Pancreas (tissue), 10 donors: ENCODE measurements at regions not wholly inside any gene's neighbourhood (a gene's known extent, or its start where the extent isn't known, plus 50 kb on each side); places are given as distances from the start of the nearest gene placed in this dataset.

Experiments
- ATAC-seq, 4 donors: fragments of 200-7000 bp; cut with Tn5 transposase; one replicate each; pipeline versions ENCODE4 v1.8.0 to v1.9.1; 2020; ENCODE audit warnings: mild to moderate bottlenecking in 4 of 4, moderate library complexity in 4 of 4
- DNase-seq, 6 donors: peaks; one replicate each; pipeline ENCODE4 v3.0.0-alpha.2; 2020
- FAIRE-seq: peaks from 2 replicates; lab custom pipeline; 2012; peaks lifted over from hg19 to GRCh38; lab: Jason Lieb, UNC
- H3K27ac ChIP-seq, 4 donors: fragments of 200-600 bp; sonication (generic); 1 replicate in 3 of 4; 2 replicates in 1 of 4; pipeline versions ENCODE4 v1.5.0 to v1.8.0; 2020
- H3K27me3 ChIP-seq, 4 donors: fragments of 200-600 bp; one replicate each; pipeline ENCODE4 v1.8.0; 2021
- H3K36me3 ChIP-seq, 3 donors: fragments of 200-600 bp; sonication (generic) in 1 of 3; one replicate each; pipeline versions ENCODE4 v1.5.0 to v1.8.0; 2020 to 2021
- H3K4me1 ChIP-seq, 3 donors: fragments of 200-600 bp; one replicate each; pipeline ENCODE4 v1.8.0; 2021
- H3K4me3 ChIP-seq, 4 donors: fragments of 200-600 bp; sonication (generic) in 2 of 4; one replicate each; pipeline versions ENCODE4 v1.5.0 to v1.8.0; 2020 to 2021
- H3K9me3 ChIP-seq, 4 donors: fragments of 200-600 bp; one replicate each; pipeline ENCODE4 v1.8.0; 2021
- WGBS, 2 donors: extraction: QIAGEN DNeasy Blood & Tissue Kit; methylation state at CpG; one replicate each; pipeline ENCODE4 v1.1.7; 2013; 5-methylcytosine and 5-hydroxymethylcytosine counted together
- intact Hi-C, 3 donors: fragments of 100-400 bp; cut with DNase I; formaldehyde crosslinking; loops; one replicate each; pipeline versions ENCODE4 v1.11.1 to v1.14.2; 2022
- TF ChIP-seq, protein P1 (sequence below), 4 donors: fragments of 200-600 bp; sonication (generic) in 3 of 4; IDR thresholded peaks; one replicate each; pipeline versions ENCODE4 v1.5.0 to v1.8.0; 2021; ENCODE audit warnings: antibody characterized with exemption in 4 of 4
- donor health status: healthy with polysubstance abuse.
- donor health status: DM: no; HTN: no; CAD: no; lungs with moderate emphysema.
- donor health status: DM: no; HTN: no; CAD: no.
- donor health status: control.
- donor health status: control.
- donor health status: Bipolar disorder and iron deficiency.
- donor health status: DM: yes; HTN: yes; CAD: no.
- donor health status: DM: no; HTN: no; CAD: no.
- donor health status: DM: no; HTN: no; CAD: no.
- donor health status: DM: yes; HTN: yes; CAD: no.

DNA sequence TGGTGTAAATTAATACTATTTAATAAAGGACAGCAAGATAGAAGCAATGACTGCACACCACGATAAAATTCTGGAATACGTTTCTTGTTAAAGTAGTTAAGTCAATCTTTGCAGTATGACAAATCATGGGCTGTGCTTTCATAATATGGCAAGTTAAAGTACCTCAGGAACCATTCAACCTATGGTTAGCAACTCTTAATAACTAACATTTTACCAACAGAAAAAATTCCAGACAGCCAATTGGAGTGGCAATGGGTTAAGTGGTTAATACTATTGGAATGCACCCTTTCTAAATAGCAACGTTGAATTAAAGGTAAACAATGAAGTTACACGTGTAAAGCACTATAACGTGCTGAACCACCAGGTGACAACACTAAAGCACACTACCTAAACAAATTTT lies 72.4 kb upstream of the ZCCHC13 start:
- FAIRE-seq (no peak), DNase-seq (no peak)

DNA sequence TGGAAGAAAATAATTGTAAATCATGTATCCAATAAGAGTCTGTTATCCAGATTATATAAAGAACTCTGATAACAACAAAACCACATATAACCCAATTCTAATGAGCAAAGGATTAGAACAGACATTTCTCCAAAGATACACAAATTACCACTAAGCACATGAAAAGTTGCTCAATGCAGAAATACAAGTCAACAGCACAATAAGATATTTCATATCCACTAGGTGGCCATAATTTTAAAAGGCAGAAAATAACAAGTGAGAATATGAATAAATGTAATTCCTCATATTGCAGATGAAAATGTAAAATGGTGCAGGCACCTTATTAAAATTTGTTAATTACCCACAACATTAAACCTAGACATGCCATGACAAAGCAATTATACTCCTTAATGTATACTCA lies 73.9 kb upstream of the ZCCHC13 start:
- H3K9me3 ChIP-seq, result no peaks in the 10 kb centered on the region
- TF ChIP-seq, protein P1, sequence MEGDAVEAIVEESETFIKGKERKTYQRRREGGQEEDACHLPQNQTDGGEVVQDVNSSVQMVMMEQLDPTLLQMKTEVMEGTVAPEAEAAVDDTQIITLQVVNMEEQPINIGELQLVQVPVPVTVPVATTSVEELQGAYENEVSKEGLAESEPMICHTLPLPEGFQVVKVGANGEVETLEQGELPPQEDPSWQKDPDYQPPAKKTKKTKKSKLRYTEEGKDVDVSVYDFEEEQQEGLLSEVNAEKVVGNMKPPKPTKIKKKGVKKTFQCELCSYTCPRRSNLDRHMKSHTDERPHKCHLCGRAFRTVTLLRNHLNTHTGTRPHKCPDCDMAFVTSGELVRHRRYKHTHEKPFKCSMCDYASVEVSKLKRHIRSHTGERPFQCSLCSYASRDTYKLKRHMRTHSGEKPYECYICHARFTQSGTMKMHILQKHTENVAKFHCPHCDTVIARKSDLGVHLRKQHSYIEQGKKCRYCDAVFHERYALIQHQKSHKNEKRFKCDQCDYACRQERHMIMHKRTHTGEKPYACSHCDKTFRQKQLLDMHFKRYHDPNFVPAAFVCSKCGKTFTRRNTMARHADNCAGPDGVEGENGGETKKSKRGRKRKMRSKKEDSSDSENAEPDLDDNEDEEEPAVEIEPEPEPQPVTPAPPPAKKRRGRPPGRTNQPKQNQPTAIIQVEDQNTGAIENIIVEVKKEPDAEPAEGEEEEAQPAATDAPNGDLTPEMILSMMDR (IDR thresholded peaks at IDR 0.05), result no peak
- H3K27ac ChIP-seq, result no peak overlapping the region
- H3K27me3 ChIP-seq, result peaks cover 0 to 4% (median 0%) of the 10 kb centered on the region in 4 donors
- H3K4me1 ChIP-seq, result no peaks in the 10 kb centered on the region
- no peaks in the 10 kb centered on the region for H3K36me3 ChIP-seq
- ATAC-seq, result no peak
- FAIRE-seq, result no peak
- no peak for DNase-seq
- no peak overlapping the region for H3K4me3 ChIP-seq
- intact Hi-C loops, result no loop called here

More for the DNA sequence above, 72.4 kb upstream of the ZCCHC13 start:
- Histone ChIP-seq H3K9me3 (no peaks in the 10 kb centered on the region), H3K27me3 (peaks cover 0 to 4% (median 0%) of the 10 kb centered on the region in 4 donors), H3K4me1 (no peaks in the 10 kb centered on the region), H3K36me3 (no peaks in the 10 kb centered on the region), H3K4me3 (no peak overlapping the region), H3K27ac (no peak overlapping the region)
- intact Hi-C loops, result no loop called here
- TF ChIP-seq, protein P1 (IDR thresholded peaks at IDR 0.05), result no peak
- 61 to 70% methylated on average over 5 of the region's 5 CpGs for WGBS, 2 donors
- ATAC-seq, result no peak

DNA sequence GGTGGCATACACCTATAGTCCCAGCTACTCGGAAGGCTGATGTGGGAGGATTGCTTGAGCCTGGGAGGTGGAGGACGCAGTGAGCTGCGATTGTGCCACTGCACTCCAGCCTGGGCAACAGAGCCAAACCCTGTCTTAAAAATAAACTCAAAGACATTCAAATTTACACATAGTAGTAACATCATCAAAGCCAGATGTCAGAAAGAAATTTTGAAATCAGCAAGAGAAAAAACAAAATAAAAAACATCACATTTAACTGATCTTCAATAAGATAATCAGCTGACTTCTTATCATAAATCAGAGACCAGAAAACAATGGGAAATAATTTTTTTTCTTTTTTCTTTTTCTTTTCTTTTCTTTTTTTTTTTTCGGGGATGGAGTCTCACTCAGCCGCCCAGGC lies 78.9 kb upstream of the ZCCHC13 start:
- intact Hi-C loops, result no loop called here
- H3K4me1 ChIP-seq, result no peaks in the 10 kb centered on the region
- WGBS, 2 donors, result 87 to 99% methylated on average over 5 of the region's 5 CpGs
- TF ChIP-seq, protein P1 (IDR thresholded peaks at IDR 0.05), result no peak
- FAIRE-seq (no peak), ATAC-seq (no peak), DNase-seq (no peak)
- no peak overlapping the region for H3K27ac ChIP-seq
- H3K4me3 ChIP-seq, result no peak overlapping the region
- H3K36me3 ChIP-seq, result no peaks in the 10 kb centered on the region
- no peaks in the 10 kb centered on the region for H3K9me3 ChIP-seq
- peaks cover 0 to 4% (median 0%) of the 10 kb centered on the region in 4 donors for H3K27me3 ChIP-seq

DNA sequence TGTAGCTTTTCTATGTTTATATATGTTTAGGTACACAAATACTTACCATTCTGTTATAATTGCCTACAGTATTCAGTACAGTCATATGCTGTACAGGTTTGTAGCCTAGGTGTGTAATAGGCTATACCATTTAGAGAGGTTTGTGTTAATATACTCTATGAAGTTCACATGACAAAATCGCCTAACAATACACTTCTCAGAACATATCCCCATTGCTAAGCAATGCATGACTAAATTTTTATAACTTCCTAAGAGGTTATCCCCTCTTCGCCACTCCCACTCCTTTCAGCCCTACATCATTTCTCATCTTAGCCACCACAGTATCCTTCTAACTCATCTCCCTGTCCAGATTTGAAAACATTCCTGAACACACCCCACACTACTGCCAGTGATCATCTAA lies 83.7 kb upstream of the ZCCHC13 start:
- H3K27me3 ChIP-seq, result no peaks in the 10 kb centered on the region
- no peaks in the 10 kb centered on the region for H3K4me1 ChIP-seq
- intact Hi-C loops, result no loop called here
- no peak overlapping the region for H3K4me3 ChIP-seq
- WGBS, 2 donors, result 71 to 91% methylated on average over 2 of the region's 2 CpGs
- no peaks in the 10 kb centered on the region for H3K36me3 ChIP-seq
- H3K9me3 ChIP-seq, result no peaks in the 10 kb centered on the region
- TF ChIP-seq, protein P1 (IDR thresholded peaks at IDR 0.05), result no peak
- FAIRE-seq (no peak), ATAC-seq (no peak), DNase-seq (no peak)
- no peak overlapping the region for H3K27ac ChIP-seq

DNA sequence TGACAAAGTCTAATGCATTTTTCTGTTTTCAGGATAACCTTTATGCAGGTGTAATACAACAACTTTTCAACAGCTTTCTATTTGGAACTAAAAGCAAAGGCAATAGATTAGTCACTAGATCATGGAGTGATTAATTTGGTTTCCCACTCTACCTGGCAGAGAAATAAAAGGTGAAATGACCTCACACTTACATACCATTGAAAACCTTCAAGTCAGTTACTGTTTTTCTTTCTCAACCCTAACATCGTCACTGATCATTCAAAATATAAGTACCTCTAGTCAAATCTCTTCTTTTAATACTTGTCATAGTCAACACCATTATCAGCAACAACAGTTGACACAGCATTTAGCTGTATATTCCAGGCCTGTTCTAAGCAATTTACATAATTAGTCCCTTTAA lies 85.1 kb upstream of the ZCCHC13 start:
- WGBS, 2 donors, result 68 to 77% methylated on average over 1 of the region's 1 CpG
- H3K4me3 ChIP-seq, result no peak overlapping the region
- intact Hi-C loops, result no loop called here
- ATAC-seq (no peak), DNase-seq (no peak), FAIRE-seq (no peak)
- H3K27me3 ChIP-seq, result no peaks in the 10 kb centered on the region
- no peaks in the 10 kb centered on the region for H3K4me1 ChIP-seq
- H3K9me3 ChIP-seq, result no peaks in the 10 kb centered on the region
- TF ChIP-seq, protein P1 (IDR thresholded peaks at IDR 0.05), result no peak
- H3K36me3 ChIP-seq, result no peaks in the 10 kb centered on the region
- no peak overlapping the region for H3K27ac ChIP-seq
